BE2C (cell line): ENCODE measurements at regions not wholly inside any gene's neighbourhood (a gene's known extent, or its start where the extent isn't known, plus 50 kb on each side); places are given as distances from the start of the nearest gene placed in this dataset.

Source experiments
- DNase-seq: peaks from one replicate; pipeline ENCODE4 v3.0.0-alpha.2; 2020
- H3K27me3 ChIP-seq: fragments of 250-450 bp; sonication (Bioruptor Pico); 2 replicates; pipeline ENCODE4 v1.5.1; 2020; ENCODE audit warnings: mild to moderate bottlenecking
- H3K36me3 ChIP-seq: fragments of 250-450 bp; sonication (Bioruptor Pico); 2 replicates; pipeline ENCODE4 v1.5.1; 2020; ENCODE audit warnings: mild to moderate bottlenecking
- H3K4me1 ChIP-seq: fragments of 250-450 bp; sonication (Bioruptor Pico); 2 replicates; pipeline ENCODE4 v1.5.1; 2020
- H3K4me3 ChIP-seq: 2 replicates; pipeline ENCODE4 v1.5.1; 2011; ENCODE audit warnings: low read depth, low read length
- H3K9me3 ChIP-seq: fragments of 250-450 bp; sonication (Bioruptor Pico); 2 replicates; pipeline ENCODE4 v1.5.1; 2020
- CTCF ChIP-seq: IDR thresholded peaks from 2 replicates; pipeline ENCODE4 v1.5.1; 2012; ENCODE audit warnings: mild to moderate bottlenecking, low read depth, low read length

GRCh38 chr1:5594056-5594956 is 397.9 kb downstream of the NPHP4 start:
- no peak for TF ChIP-seq CTCF
- Histone ChIP-seq H3K4me3 (no peak overlapping the region), H3K9me3 (no peaks in the 10 kb centered on the region), H3K36me3 (no peaks in the 10 kb centered on the region), H3K4me1 (no peaks in the 10 kb centered on the region), H3K27me3 (no peaks in the 10 kb centered on the region)
- no peak for DNase-seq

- no peaks in the 10 kb centered on the region for H3K27me3 ChIP-seq
- no peak overlapping the region for H3K4me3 ChIP-seq
- H3K9me3 ChIP-seq, result no peaks in the 10 kb centered on the region
- H3K36me3 ChIP-seq, result no peaks in the 10 kb centered on the region
- no peak for TF ChIP-seq CTCF
- DNase-seq, result no peak
- H3K4me1 ChIP-seq, result no peaks in the 10 kb centered on the region
Measured at GRCh38 chr1:5590717-5591116, 401.5 kb downstream of the NPHP4 start.

- TF ChIP-seq CTCF, result no peak
- no peaks in the 10 kb centered on the region for H3K36me3 ChIP-seq
- no peaks in the 10 kb centered on the region for H3K27me3 ChIP-seq
Measured at GRCh38 chr1:5586629-5587028, 405.6 kb downstream of the NPHP4 start.

GRCh38 chr1:5585256-5585655 is 407.0 kb downstream of the NPHP4 start:
- Histone ChIP-seq H3K9me3 (no peaks in the 10 kb centered on the region), H3K4me3 (no peak overlapping the region), H3K27me3 (no peaks in the 10 kb centered on the region), H3K36me3 (no peaks in the 10 kb centered on the region), H3K4me1 (no peaks in the 10 kb centered on the region)
- no peak for DNase-seq
- TF ChIP-seq CTCF, result no peak

More at GRCh38 chr1:5586629-5587028, 405.6 kb downstream of the NPHP4 start:
- H3K4me1 ChIP-seq, result no peaks in the 10 kb centered on the region
- no peaks in the 10 kb centered on the region for H3K9me3 ChIP-seq
- no peak overlapping the region for H3K4me3 ChIP-seq
- DNase-seq, result no peak

- no peak for DNase-seq
- H3K36me3 ChIP-seq, result no peaks in the 10 kb centered on the region
- H3K4me3 ChIP-seq, result no peak overlapping the region
- no peaks in the 10 kb centered on the region for H3K27me3 ChIP-seq
- TF ChIP-seq CTCF, result no peak
- no peaks in the 10 kb centered on the region for H3K9me3 ChIP-seq
- no peaks in the 10 kb centered on the region for H3K4me1 ChIP-seq
Measured at GRCh38 chr1:5580926-5581325, 411.3 kb downstream of the NPHP4 start.

GRCh38 chr1:5579966-5580365 is 412.3 kb downstream of the NPHP4 start:
- no peaks in the 10 kb centered on the region for H3K27me3 ChIP-seq
- no peaks in the 10 kb centered on the region for H3K9me3 ChIP-seq
- no peaks in the 10 kb centered on the region for H3K36me3 ChIP-seq
- no peak for TF ChIP-seq CTCF
- H3K4me1 ChIP-seq, result no peaks in the 10 kb centered on the region
- no peak overlapping the region for H3K4me3 ChIP-seq
- no peak for DNase-seq
